ENCODE measurements at regions not wholly inside any gene's neighbourhood (a gene's known extent, or its start where the extent isn't known, plus 50 kb on each side); places are given as distances from the start of the nearest gene placed in this dataset.
"Not testable (repeated sequence)": the region's sequence is repeated elsewhere in the genome, so short reads cannot be mapped to it uniquely, and the experiment has no call there.

DNA sequence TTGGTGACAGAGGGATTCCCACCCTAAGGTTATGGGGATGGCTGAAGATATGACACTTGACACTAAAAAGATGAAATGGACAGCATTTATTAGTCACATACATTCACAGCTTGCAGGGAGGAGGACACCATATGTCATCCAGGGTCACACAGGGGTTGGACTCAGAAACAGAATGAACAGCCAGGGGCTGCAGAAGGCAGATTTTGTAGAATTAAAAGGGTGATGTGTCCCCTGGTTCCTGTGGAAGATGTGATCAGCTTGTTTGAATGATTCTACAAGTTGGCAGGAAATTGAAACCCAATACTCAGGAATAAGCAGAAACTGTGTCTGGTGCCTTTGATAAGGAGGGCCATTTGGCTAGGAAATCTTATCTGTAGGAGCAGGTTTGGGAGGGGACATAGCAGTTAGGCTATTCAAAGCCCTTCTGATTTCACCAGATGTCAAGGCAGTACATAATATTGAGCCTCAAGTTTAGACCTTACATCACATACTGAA, 102.3 kb upstream of the GRIN3A start:
- no peak for DNase-seq

DNA sequence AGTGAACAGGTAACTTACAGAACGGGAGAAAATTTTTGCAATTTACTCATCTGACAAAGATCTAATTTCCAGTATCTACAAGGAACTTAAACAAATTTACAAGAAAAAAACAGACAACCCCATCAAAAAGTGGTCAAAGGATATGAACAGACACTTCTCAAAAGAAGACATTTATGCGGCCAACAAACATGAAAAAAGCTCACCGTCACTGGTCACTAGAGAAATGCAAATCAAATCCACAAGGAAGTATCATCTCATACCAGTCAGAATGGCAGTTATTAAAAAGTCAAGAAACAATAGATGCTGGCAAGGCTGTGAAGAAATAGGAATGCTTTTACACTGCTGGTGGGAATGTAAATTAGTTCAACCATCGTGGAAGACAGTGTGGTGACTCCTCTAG, 100.5 kb upstream of the GRIN3A start:
- DNase-seq: not testable (repeated sequence)

DNA sequence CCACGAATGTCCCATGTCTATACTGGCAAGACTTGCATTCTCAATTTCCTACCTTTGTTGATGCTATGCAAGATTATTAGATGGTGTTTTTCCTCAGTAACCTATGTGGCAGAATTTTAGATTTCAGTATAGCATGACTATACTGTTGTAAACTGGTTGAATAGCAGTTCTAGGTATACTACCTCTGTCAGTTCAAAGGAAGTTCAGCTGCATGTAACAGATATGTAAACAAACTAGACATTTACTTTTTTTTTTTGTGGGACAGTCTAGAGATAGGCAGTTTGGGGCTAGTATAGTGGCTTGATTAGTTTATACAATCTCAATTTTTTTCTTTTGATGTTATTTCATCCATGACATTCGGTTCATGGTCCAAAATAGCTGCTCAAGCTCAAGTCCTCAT, 97.6 kb upstream of the GRIN3A start:
- no peak for DNase-seq

DNA sequence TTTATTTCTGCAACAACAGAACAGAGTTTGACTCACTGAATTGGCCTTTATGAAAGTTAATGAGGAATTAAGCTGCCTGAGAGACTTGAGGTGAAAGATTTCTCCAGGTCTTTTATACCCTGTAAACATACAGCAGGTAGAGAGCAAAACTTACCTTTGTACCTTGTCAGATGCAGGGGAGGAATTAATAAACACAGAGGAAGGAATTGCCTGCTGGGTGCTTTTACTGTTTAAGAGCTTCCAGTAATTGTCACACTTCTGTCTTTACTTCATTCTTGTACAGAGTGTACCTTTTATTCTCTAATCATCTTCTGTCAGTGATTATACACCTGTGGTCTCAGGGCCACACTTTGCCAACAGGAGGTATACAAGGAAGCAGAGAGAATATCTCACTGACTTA, 94.0 kb upstream of the GRIN3A start:
- DNase-seq: no peak

DNA sequence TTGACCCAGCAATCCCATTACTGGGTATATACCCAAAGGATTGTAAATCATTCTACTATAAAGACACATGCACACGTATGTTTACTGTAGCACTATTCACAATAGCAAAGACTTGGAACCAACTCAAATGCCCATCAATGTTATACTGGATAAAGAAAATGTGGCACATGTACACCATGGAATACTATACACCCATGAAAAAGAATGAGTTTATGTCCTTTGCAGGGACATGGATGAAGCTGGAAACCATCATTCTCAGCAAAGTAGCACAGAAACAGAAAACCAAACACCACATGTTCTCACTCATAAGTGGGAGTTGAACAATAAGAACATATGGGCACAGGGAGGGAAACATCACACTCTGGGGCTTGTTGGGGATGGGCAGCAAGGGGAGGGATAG, 83.0 kb upstream of the GRIN3A start:
- not testable (repeated sequence) for DNase-seq

DNA sequence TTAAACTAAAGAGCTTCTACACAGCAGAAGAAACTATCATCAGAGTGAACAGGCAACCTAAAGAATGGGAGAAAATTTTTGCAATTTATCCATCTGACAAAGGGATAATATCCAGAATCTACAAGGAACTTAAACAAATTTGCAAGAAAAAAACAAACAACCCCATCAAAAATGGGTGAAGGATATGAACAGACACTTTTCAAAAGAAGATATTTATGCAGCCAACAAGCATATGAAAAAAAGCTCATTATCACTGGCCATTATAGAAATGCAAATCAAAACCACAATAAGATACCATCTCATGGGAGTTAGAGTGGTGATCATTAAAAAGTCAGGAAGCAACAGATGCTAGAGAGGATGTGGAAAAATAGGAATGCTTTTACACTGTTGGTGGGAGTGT, 82.5 kb upstream of the GRIN3A start:
- not testable (repeated sequence) for DNase-seq

DNA sequence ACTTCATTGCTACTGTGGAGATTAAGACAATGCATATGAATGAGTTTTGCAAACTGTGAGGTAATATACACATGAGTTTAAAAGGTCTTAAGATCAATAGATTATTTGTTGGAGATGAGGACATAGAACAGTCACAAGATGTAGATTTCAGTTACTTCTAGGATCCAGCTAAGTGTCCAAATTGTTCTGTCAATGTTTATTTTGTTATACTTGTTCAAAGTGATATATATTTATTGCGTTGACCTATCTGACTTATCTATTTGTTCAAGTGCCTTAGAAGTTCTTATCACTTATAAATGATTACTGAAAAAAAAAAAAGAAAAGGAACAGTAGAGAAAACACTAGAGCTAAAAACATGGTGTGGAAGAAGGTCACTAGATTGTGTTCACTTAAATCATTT, 75.6 kb upstream of the GRIN3A start:
- no peak for DNase-seq

DNA sequence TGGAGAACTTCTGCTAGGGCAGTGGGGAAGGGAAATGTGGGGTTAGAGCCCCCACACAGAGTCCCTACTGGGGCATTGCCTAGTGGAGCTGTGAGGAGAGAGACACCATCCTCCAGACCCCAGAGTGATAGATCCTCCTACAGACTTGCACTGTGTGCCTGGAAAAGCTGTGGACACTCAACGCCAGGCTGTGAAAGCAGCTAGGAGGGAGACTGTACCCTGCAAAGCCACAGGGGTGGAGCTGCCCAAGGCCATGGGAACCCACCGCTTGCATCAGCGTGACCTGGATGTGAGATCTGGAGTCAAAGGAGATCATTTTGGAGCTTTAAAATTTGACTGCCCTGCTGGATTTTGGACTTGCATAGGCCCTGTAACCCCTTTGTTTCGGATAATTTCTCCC, 69.4 kb upstream of the GRIN3A start:
- not testable (repeated sequence) for DNase-seq

DNA sequence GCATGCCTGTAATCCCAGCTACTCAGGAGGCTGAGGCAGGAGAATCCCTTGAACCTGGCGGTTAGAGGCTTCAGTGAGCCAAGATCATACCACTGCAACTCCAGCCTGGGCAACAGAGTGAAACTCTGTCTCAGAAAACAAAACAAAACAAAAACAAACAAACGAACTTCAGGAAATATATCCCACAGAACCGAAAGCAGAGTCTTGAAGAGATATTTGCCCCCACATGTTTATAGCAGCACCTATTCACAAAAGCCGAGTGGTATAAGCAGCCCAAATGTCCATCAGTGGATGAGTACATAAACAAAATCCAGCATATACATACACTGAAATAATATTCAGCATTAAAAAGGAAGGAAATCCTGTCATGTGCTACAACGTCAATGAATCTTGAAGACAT, 57.6 kb upstream of the GRIN3A start:
- DNase-seq: no peak

GRCh38 chr9:101795147-101795546, 56.7 kb upstream of the GRIN3A start:
- DNase-seq: no peak

GRCh38 chr9:101792475-101792874, 54.0 kb upstream of the GRIN3A start:
- no peak for DNase-seq

DNA sequence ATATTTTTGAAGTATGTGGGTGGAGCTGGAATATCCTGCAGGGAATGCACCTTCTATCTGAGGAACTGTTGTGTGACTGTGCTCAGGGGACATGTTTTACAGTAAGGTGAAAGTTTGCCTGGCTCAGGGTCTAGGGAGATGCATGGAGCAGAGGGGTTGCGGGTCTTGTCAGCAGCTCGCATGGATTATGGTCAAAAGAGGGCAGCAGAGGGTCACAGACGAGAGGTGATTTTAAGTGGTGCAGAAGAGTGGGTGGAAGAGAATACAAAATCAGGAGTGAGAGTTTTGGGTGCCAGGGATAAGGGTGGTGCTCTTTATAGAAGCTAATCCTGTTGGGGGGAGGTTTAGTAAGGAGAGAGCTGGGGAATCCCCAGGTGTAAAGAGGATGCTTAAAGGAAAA, 53.5 kb upstream of the GRIN3A start:
- no peak for DNase-seq

GRCh38 chr9:101791533-101791932, 53.1 kb upstream of the GRIN3A start:
- DNase-seq: no peak

All from dermis blood vessel endothelial cell (primary cell).